Coronary artery (tissue), 2 donors: ENCODE measurements at regions not wholly inside any gene's neighbourhood (a gene's known extent, or its start where the extent isn't known, plus 50 kb on each side); places are given as distances from the start of the nearest gene placed in this dataset.

Experiments used
- DNase-seq: peaks from one replicate; pipeline ENCODE4 v3.0.0-alpha.2; 2017; ENCODE audit warnings: low spot score
- H3K27ac ChIP-seq, 2 donors: fragments of 200-600 bp; sonication (generic); one replicate each; pipeline ENCODE4 v1.5.1; 2016 to 2019
- H3K4me3 ChIP-seq: fragments of 200-600 bp; sonication (generic); 2 replicates; pipeline ENCODE4 v1.5.1; 2016; ENCODE audit warnings: mild to moderate bottlenecking, moderate library complexity
- CTCF ChIP-seq: fragments of 200-600 bp; sonication (generic); IDR thresholded peaks from one replicate; pipeline ENCODE4 v1.5.1; 2019; ENCODE audit warnings: antibody characterized with exemption

DNA sequence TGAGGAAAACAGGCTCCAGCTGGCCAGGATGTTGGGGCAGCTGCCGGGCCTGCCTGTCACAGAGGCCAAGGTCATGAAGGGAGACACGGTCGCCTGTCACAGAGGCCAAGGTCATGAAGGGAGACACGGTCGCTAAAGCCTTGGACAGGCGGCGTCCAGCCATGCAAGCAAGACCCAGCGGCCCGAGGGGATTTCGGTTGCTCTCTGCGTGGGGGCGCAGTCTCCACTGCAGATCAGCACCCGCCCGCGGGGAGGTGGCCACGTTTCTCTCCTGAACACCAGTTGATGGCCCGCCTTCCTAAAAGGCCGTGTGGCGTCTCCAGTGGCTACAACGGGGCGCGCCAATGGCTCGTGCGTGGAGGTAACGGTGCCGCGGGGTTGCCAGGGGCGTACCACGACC lies 67.0 kb upstream of the PCGF5 start:
- Histone ChIP-seq H3K27ac (no peak overlapping the region), H3K4me3 (no peak overlapping the region)
- no peak for DNase-seq
- TF ChIP-seq CTCF = no peak

GRCh38 chr10:91154842-91155241 lies 65.6 kb upstream of the PCGF5 start:
- Histone ChIP-seq H3K27ac (no peak overlapping the region), H3K4me3 (no peak overlapping the region)
- no peak for DNase-seq
- TF ChIP-seq CTCF = no peak

- no peak overlapping the region for H3K27ac ChIP-seq
- no peak for TF ChIP-seq CTCF
- DNase-seq = no peak
- no peak overlapping the region for H3K4me3 ChIP-seq
These were observed 64.3 kb upstream of the PCGF5 start for GRCh38 chr10:91156196-91156595.

DNA sequence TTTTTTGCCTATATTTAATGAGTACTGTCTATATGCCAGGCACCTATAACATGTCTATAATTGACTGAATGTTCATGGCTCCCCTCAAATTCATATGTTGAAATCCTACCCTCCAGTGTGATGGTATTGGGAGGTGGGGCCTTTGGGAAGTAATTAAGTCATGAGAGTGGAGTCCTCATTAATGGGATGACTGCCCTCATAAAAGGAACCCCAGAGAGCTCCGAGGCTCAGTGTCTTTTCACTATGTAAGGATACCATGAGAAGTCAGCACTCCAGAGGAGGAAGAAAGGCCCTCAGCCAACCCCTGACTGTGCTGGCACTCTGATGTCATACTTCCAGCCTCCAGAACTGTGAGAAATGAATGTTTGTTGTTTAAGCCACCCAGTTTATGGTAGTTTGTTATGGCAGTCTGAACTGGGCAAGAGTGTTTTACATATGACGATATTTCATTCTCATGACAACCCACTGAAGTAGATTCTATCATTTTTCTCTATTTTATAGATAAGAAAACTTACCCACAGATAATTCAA lies 61.1 kb upstream of the PCGF5 start:
- H3K4me3 ChIP-seq = no peak overlapping the region
- TF ChIP-seq CTCF = no peak
- no peak overlapping the region for H3K27ac ChIP-seq
- DNase-seq = no peak

DNA sequence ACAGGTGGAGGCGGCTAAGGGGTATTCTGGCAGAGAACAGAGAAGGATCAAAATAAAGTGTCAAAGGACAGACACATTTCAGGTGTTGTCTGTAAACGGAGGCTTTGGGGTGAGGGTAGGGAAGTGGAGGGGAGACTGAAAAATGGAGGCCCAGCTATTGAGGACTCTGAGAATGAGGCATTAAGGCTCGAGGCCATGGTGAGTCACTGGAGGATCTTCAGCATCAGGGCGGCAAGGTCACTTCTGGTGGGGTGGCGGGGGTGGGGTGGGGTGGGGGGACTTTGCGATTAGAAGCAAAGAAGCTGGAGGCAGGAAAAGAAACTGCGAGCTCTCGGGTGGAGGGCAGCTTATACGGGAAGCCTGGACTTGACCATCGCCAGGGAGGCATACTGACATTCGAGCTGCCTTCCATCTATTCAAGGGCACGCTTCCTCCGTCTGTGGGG lies 58.4 kb upstream of the PCGF5 start:
- no peak for DNase-seq
- H3K4me3 ChIP-seq = peak overlapping the region; percentile 82
- TF ChIP-seq CTCF = no peak
- peak overlapping the region; percentile 96 to 97 for H3K27ac ChIP-seq

- no peak for TF ChIP-seq CTCF
- peak; percentile 89 for DNase-seq
- H3K27ac ChIP-seq = peak overlapping the region; percentile 96 to 97
- peak overlapping the region; percentile 82 for H3K4me3 ChIP-seq
These were observed 57.8 kb upstream of the PCGF5 start for GRCh38 chr10:91162495-91163268.

GRCh38 chr10:91163269-91163868 lies 57.1 kb upstream of the PCGF5 start:
- peak overlapping the region; percentile 82 for H3K4me3 ChIP-seq
- TF ChIP-seq CTCF = no peak
- DNase-seq = peak; percentile 88
- peak overlapping the region; percentile 96 to 97 for H3K27ac ChIP-seq
